ENCODE measurements at regions not wholly inside any gene's neighbourhood (a gene's known extent, or its start where the extent isn't known, plus 50 kb on each side); places are given as distances from the start of the nearest gene placed in this dataset.

DNA sequence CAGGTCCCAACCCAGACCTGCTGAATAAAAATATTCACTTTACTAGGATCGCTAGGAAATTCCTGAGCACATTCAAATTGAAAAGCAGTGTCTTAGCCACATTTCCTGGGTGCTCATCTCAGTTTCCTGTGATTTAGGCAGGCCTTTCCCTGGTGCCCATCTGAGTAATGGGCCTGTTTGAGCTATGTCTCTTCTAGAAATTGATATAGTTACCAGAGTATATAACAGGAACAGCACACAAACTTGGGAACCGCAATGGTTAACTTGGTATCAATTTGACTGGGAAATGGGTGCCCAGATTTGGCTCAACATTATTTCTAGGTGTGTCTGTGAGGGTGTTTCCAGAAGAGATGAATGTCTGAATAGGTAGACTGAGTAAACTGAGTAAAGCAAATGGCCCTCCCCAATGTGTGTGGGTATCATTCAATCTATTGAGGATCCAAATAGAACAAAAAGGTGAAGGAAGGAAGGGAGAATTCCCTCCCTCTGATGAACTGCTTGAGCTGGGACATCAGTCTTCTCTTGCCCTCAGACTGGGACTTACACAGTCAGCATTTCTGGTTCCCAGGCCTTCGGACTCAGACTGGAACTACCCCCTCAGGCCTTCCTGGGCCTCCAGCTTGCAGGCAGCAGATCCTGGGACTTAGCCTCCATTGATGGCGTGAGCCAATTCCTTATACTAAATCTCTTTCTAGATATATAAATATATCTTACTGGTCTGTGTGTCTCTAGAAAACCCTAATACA lies 99.1 kb downstream of the CCDC71L start:
- Histone ChIP-seq H3K9me3 (ENCODE audit: low read length) (no peaks in the 10 kb centered on the region), H3K27me3 (ENCODE audit: control insufficient read depth in 1 of 2, insufficient read depth in 2 of 2, low read length in 2 of 2) (no peaks in the 10 kb centered on the region; a peak in 1 of 5 replicates), H4K20me1 (ENCODE audit: insufficient read depth, low read length) (no peaks in the 10 kb centered on the region), H3K36me3 (replicated peaks in 1 of 2; ENCODE audit: control insufficient read depth in 1 of 2, insufficient read depth in 2 of 2, low read length in 2 of 2) (no peaks in the 10 kb centered on the region), H3K79me2 (ENCODE audit: insufficient read depth, low read length) (no peaks in the 10 kb centered on the region), H3K9ac (ENCODE audit: insufficient read depth, low read depth, low read length) (no peak overlapping the region), H3K4me3 (replicated peaks in 1 of 3; ENCODE audit: insufficient read depth in 1 of 3, low read depth in 2 of 3, low read length in 3 of 3) (no peak overlapping the region), H3K4me2 (ENCODE audit: low read depth, low read length) (no peak overlapping the region), H3K27ac (ENCODE audit: extremely low read length, insufficient read depth, low read length) (no peak overlapping the region), H2AFZ (ENCODE audit: low read length) (no peak overlapping the region), H3K4me1 (ENCODE audit: insufficient read depth, low read length) (no peaks in the 10 kb centered on the region)
- CTCF ChIA-PET (ENCODE audit: low intra/inter-chr PET ratio, low total read pairs) = no interaction called here
- no peak for DNase-seq (ENCODE audit: low spot score)
- WGBS (ENCODE audit: low lambda C conversion rate) = 3% methylated on average over 4 of the region's 4 CpGs
- no peak for ATAC-seq
- no peak for TF ChIP-seq RORA (CRISPR knock-in tag; IDR thresholded peaks at IDR 0.05)
- TF ChIP-seq MAFF (IDR thresholded peaks at IDR 0.05; ENCODE audit: low read depth, low read length) = 0 out of 2 replicates have a peak, but pooled peaks have one; percentile 5
- peak; percentile 12 to 60; a peak in 2 of 4 replicates for TF ChIP-seq MAFK (conservative IDR thresholded peaks at IDR 0.05 in 1 of 2, IDR thresholded peaks at IDR 0.05 in 1 of 2; ENCODE audit: low read length in 2 of 2)
- TF ChIP-seq, protein P1, sequence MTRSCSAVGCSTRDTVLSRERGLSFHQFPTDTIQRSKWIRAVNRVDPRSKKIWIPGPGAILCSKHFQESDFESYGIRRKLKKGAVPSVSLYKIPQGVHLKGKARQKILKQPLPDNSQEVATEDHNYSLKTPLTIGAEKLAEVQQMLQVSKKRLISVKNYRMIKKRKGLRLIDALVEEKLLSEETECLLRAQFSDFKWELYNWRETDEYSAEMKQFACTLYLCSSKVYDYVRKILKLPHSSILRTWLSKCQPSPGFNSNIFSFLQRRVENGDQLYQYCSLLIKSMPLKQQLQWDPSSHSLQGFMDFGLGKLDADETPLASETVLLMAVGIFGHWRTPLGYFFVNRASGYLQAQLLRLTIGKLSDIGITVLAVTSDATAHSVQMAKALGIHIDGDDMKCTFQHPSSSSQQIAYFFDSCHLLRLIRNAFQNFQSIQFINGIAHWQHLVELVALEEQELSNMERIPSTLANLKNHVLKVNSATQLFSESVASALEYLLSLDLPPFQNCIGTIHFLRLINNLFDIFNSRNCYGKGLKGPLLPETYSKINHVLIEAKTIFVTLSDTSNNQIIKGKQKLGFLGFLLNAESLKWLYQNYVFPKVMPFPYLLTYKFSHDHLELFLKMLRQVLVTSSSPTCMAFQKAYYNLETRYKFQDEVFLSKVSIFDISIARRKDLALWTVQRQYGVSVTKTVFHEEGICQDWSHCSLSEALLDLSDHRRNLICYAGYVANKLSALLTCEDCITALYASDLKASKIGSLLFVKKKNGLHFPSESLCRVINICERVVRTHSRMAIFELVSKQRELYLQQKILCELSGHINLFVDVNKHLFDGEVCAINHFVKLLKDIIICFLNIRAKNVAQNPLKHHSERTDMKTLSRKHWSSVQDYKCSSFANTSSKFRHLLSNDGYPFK (CRISPR knock-in tag; IDR thresholded peaks at IDR 0.05; ENCODE audit: borderline replicate concordance) = no peak
- intact Hi-C loops (cut with micrococcal nuclease; ENCODE audit: unreplicated experiment) (no loop called here), in situ Hi-C loops (cut with HindIII; ENCODE audit: extremely low pct_ligation_motif_present, low pct_unique_long_range_greater_than_20kb) (no loop called here)
- POLR2A ChIA-PET = no interaction called here
- no peak for FAIRE-seq
- BruUV-seq (replicated peaks) = no TSS peak

DNA sequence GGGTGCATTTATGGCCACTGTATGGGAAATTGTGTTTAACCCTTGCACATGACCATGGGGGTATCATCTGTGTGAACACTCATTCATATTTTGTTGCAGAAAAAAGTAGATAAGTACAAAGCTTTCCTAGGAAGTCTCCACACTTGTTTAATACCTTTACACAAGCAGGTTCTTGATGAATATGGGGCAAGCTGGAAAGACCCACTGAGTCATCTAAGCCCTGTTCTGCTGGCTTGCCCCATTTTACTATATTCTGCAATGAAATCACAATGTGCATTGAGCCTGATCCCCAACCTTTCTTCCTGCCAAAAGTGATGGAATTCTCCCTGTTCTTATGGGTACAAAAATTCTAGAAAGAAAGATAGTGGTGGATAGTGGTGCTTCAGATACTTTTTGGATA lies 99.8 kb downstream of the CCDC71L start:
- CTCF ChIA-PET (ENCODE audit: low intra/inter-chr PET ratio, low total read pairs) = no interaction called here
- TF ChIP-seq, protein P2, sequence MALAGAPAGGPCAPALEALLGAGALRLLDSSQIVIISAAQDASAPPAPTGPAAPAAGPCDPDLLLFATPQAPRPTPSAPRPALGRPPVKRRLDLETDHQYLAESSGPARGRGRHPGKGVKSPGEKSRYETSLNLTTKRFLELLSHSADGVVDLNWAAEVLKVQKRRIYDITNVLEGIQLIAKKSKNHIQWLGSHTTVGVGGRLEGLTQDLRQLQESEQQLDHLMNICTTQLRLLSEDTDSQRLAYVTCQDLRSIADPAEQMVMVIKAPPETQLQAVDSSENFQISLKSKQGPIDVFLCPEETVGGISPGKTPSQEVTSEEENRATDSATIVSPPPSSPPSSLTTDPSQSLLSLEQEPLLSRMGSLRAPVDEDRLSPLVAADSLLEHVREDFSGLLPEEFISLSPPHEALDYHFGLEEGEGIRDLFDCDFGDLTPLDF (CRISPR knock-in tag; IDR thresholded peaks at IDR 0.05) = no peak
- TF ChIP-seq, protein P3, sequence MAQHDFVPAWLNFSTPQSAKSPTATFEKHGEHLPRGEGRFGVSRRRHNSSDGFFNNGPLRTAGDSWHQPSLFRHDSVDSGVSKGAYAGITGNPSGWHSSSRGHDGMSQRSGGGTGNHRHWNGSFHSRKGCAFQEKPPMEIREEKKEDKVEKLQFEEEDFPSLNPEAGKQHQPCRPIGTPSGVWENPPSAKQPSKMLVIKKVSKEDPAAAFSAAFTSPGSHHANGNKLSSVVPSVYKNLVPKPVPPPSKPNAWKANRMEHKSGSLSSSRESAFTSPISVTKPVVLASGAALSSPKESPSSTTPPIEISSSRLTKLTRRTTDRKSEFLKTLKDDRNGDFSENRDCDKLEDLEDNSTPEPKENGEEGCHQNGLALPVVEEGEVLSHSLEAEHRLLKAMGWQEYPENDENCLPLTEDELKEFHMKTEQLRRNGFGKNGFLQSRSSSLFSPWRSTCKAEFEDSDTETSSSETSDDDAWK (CRISPR knock-in tag; IDR thresholded peaks at IDR 0.05) = no peak
- TF ChIP-seq ZNF160 (CRISPR knock-in tag; IDR thresholded peaks at IDR 0.05) (no peak), HNRNPH1 (optimal IDR thresholded peaks at IDR 0.05; ENCODE audit: low read depth, low read length) (no peak), SCMH1 (CRISPR knock-in tag; IDR thresholded peaks at IDR 0.05; ENCODE audit: borderline replicate concordance) (no peak), MTA3 (CRISPR knock-in tag; IDR thresholded peaks at IDR 0.05) (no peak), CBX5 (CRISPR knock-in tag; IDR thresholded peaks at IDR 0.05; ENCODE audit: borderline replicate concordance) (no peak), ZFP62 (CRISPR knock-in tag; IDR thresholded peaks at IDR 0.05) (no peak), CEBPG (CRISPR knock-in tag; IDR thresholded peaks at IDR 0.05) (no peak), RAD51 (IDR thresholded peaks at IDR 0.05; ENCODE audit: borderline replicate concordance) (no peak)

More for the DNA sequence above, 99.8 kb downstream of the CCDC71L start:
- no peaks in the 10 kb centered on the region for H3K4me1 ChIP-seq (ENCODE audit: insufficient read depth, low read length)
- intact Hi-C loops (cut with micrococcal nuclease; ENCODE audit: unreplicated experiment) (no loop called here), in situ Hi-C loops (cut with HindIII; ENCODE audit: extremely low pct_ligation_motif_present, low pct_unique_long_range_greater_than_20kb) (no loop called here)
- POLR2A ChIA-PET = no interaction called here
- H4K20me1 ChIP-seq (ENCODE audit: insufficient read depth, low read length) = no peaks in the 10 kb centered on the region
- no peak for ATAC-seq
- no peak overlapping the region for H3K4me3 ChIP-seq (replicated peaks in 1 of 3; ENCODE audit: insufficient read depth in 1 of 3, low read depth in 2 of 3, low read length in 3 of 3)
- H3K4me2 ChIP-seq (ENCODE audit: low read depth, low read length) = no peak overlapping the region
- no peaks in the 10 kb centered on the region for H3K36me3 ChIP-seq (replicated peaks in 1 of 2; ENCODE audit: control insufficient read depth in 1 of 2, insufficient read depth in 2 of 2, low read length in 2 of 2)
- no peaks in the 10 kb centered on the region for H3K79me2 ChIP-seq (ENCODE audit: insufficient read depth, low read length)
- no peak overlapping the region for H3K27ac ChIP-seq (ENCODE audit: extremely low read length, insufficient read depth, low read length)
- H2AFZ ChIP-seq (ENCODE audit: low read length) = no peak overlapping the region
- no peaks in the 10 kb centered on the region for H3K9me3 ChIP-seq (ENCODE audit: low read length)
- FAIRE-seq = no peak
- no peak for DNase-seq (ENCODE audit: low spot score)
- BruUV-seq (replicated peaks) = no TSS peak
- H3K27me3 ChIP-seq (ENCODE audit: control insufficient read depth in 1 of 2, insufficient read depth in 2 of 2, low read length in 2 of 2) = no peaks in the 10 kb centered on the region; a peak in 1 of 5 replicates
- H3K9ac ChIP-seq (ENCODE audit: insufficient read depth, low read depth, low read length) = no peak overlapping the region

Data from HepG2 (cell line).